Anterior cingulate cortex (tissue), 58 donors: ENCODE measurements at regions not wholly inside any gene's neighbourhood (a gene's known extent, or its start where the extent isn't known, plus 50 kb on each side); places are given as distances from the start of the nearest gene placed in this dataset.

Source experiments
- DNase-seq, 58 donors: peaks; one replicate each; lab custom pipeline; 2025; lab: John Stamatoyannopoulos, UW

GRCh38 chr2:54360055-54360792, 95.9 kb upstream of the SPTBN1 start:
- peak in 4 of 58 donors; percentile 17 to 48 (median 28) for DNase-seq

- DNase-seq: no peak
Measured at GRCh38 chr2:54364409-54364808, 91.7 kb upstream of the SPTBN1 start.

- DNase-seq: no peak
Measured at GRCh38 chr2:54365661-54366060, 90.5 kb upstream of the SPTBN1 start.

GRCh38 chr2:54366487-54367280, 89.4 kb upstream of the SPTBN1 start:
- DNase-seq: no peak

- DNase-seq: no peak
Measured at GRCh38 chr2:54370405-54371104, 85.6 kb upstream of the SPTBN1 start.

- DNase-seq: no peak
Measured at GRCh38 chr2:54371460-54372065, 84.6 kb upstream of the SPTBN1 start.

GRCh38 chr2:54372361-54372760, 83.8 kb upstream of the SPTBN1 start:
- no peak for DNase-seq

- DNase-seq: no peak
Measured at GRCh38 chr2:54373855-54374254, 82.3 kb upstream of the SPTBN1 start.

- no peak for DNase-seq
Measured at GRCh38 chr2:54374591-54375364, 81.3 kb upstream of the SPTBN1 start.

- no peak for DNase-seq
Measured at GRCh38 chr2:54377451-54377850, 78.7 kb upstream of the SPTBN1 start.

- no peak for DNase-seq
Measured at GRCh38 chr2:54377901-54378493, 78.1 kb upstream of the SPTBN1 start.

GRCh38 chr2:54380670-54381069, 75.5 kb upstream of the SPTBN1 start:
- peak in 1 of 58 donors; percentile 6 for DNase-seq

GRCh38 chr2:54381293-54381692, 74.8 kb upstream of the SPTBN1 start:
- no peak for DNase-seq

- DNase-seq: no peak
Measured at GRCh38 chr2:54382601-54383000, 73.5 kb upstream of the SPTBN1 start.

- peak in 53 of 58 donors; percentile 23 to 96 (median 66) for DNase-seq
Measured at GRCh38 chr2:54384301-54385203, 71.6 kb upstream of the SPTBN1 start.

GRCh38 chr2:54385271-54385670, 70.9 kb upstream of the SPTBN1 start:
- DNase-seq: no peak

GRCh38 chr2:54386585-54386984, 69.5 kb upstream of the SPTBN1 start:
- DNase-seq: no peak
